Liver (tissue), 8 donors: ENCODE measurements at regions not wholly inside any gene's neighbourhood (a gene's known extent, or its start where the extent isn't known, plus 50 kb on each side); places are given as distances from the start of the nearest gene placed in this dataset.

Experiments
- DNase-seq: peaks from one replicate; pipeline ENCODE4 v3.0.0-alpha.2; 2017; ENCODE audit warnings: low spot score
- H3K27ac ChIP-seq, 2 donors: one replicate each; pipeline ENCODE4 v1.7.0; 2013; ENCODE audit warnings: inconsistent platforms in 2 of 2, low read length in 2 of 2, control low read depth in 1 of 2, low read depth in 1 of 2, mild to moderate bottlenecking in 1 of 2
- H3K27me3 ChIP-seq, 4 donors: one replicate each; pipeline versions ENCODE4 v1.6.1 to v1.7.0; 2013; ENCODE audit warnings: low read length in 3 of 4, inconsistent platforms in 1 of 4, mild to moderate bottlenecking in 1 of 4, moderate library complexity in 1 of 4; ENCODE audit not compliant: control insufficient read depth in 4 of 4, insufficient read depth in 4 of 4
- H3K36me3 ChIP-seq, 4 donors: one replicate each; pipeline versions ENCODE4 v1.6.1 to v1.7.0; 2013; ENCODE audit warnings: low read length in 3 of 4, mild to moderate bottlenecking in 3 of 4, low read depth in 1 of 4, moderate library complexity in 1 of 4; ENCODE audit not compliant: control insufficient read depth in 4 of 4, insufficient read depth in 3 of 4
- H3K4me1 ChIP-seq, 4 donors: one replicate each; pipeline versions ENCODE4 v1.6.1 to v1.7.0; 2013; ENCODE audit warnings: low read length in 3 of 4, mild to moderate bottlenecking in 3 of 4, moderate library complexity in 1 of 4; ENCODE audit not compliant: control insufficient read depth in 4 of 4, insufficient read depth in 4 of 4
- H3K4me3 ChIP-seq, 3 donors: one replicate each; pipeline versions ENCODE4 v1.6.1 to v1.7.0; 2013; ENCODE audit warnings: low read length in 3 of 3, control low read depth in 1 of 3, low read depth in 1 of 3, mild to moderate bottlenecking in 1 of 3
- H3K9ac ChIP-seq, 2 donors: one replicate each; pipeline ENCODE4 v1.7.0; 2013; ENCODE audit warnings: low read length in 2 of 2, mild to moderate bottlenecking in 2 of 2, moderate library complexity in 2 of 2, control low read depth in 1 of 2, low read depth in 1 of 2
- H3K9me3 ChIP-seq, 4 donors: one replicate each; pipeline versions ENCODE4 v1.6.1 to v1.7.0; 2013; ENCODE audit warnings: low read length in 3 of 4; ENCODE audit not compliant: control insufficient read depth in 4 of 4
- ATF3 ChIP-seq: IDR thresholded peaks from 2 replicates; pipeline ENCODE4 v1.6.1; 2016; ENCODE audit warnings: antibody characterized with exemption
- CTCF ChIP-seq: fragments of 150-350 bp; IDR thresholded peaks from 2 replicates; pipeline ENCODE4 v1.5.1; 2017; ENCODE audit warnings: improper control_type of control experiment, low read depth, low read length; ENCODE audit not compliant: missing input control
- EGR1 ChIP-seq, 2 donors: IDR thresholded peaks; 2 replicates each; pipeline ENCODE4 v1.6.1; 2016 to 2018; ENCODE audit warnings: antibody characterized with exemption in 2 of 2, low read depth in 2 of 2
- FOXA1 ChIP-seq: IDR thresholded peaks from 2 replicates; pipeline ENCODE4 v1.6.1; 2016; ENCODE audit warnings: antibody characterized with exemption
- FOXA2 ChIP-seq: IDR thresholded peaks from 2 replicates; pipeline ENCODE4 v1.6.1; 2016; ENCODE audit warnings: antibody characterized with exemption
- HNF4A ChIP-seq, 2 donors: conservative IDR thresholded peaks; 2 replicates each; pipeline ENCODE4 v1.6.1; 2016; ENCODE audit warnings: antibody characterized with exemption in 2 of 2, mild to moderate bottlenecking in 2 of 2
- HNF4G ChIP-seq: IDR thresholded peaks from 2 replicates; pipeline ENCODE4 v1.6.1; 2016; ENCODE audit warnings: antibody characterized with exemption
- JUND ChIP-seq, 2 donors: IDR thresholded peaks; 2 replicates each; pipeline ENCODE4 v1.6.1; 2016; ENCODE audit warnings: antibody characterized with exemption in 2 of 2
- MAX ChIP-seq: IDR thresholded peaks from 2 replicates; pipeline ENCODE4 v1.6.1; 2016; ENCODE audit warnings: antibody characterized with exemption
- NR2F2 ChIP-seq: IDR thresholded peaks from 2 replicates; pipeline ENCODE4 v1.6.1; 2016; ENCODE audit warnings: antibody characterized with exemption
- RAD21 ChIP-seq, 2 donors: IDR thresholded peaks; 2 replicates each; pipeline ENCODE4 v1.6.1; 2016; ENCODE audit warnings: antibody characterized with exemption in 2 of 2, mild to moderate bottlenecking in 2 of 2
- REST ChIP-seq: IDR thresholded peaks from 2 replicates; pipeline ENCODE4 v1.6.1; 2016; ENCODE audit warnings: antibody characterized with exemption, mild to moderate bottlenecking
- SP1 ChIP-seq: IDR thresholded peaks from 2 replicates; pipeline ENCODE4 v1.6.1; 2018; ENCODE audit warnings: antibody characterized with exemption, mild to moderate bottlenecking
- TAF1 ChIP-seq: conservative IDR thresholded peaks from 2 replicates; pipeline ENCODE4 v1.6.1; 2016; ENCODE audit warnings: antibody characterized with exemption, mild to moderate bottlenecking
- YY1 ChIP-seq: IDR thresholded peaks from 2 replicates; pipeline ENCODE4 v1.6.1; 2016; ENCODE audit warnings: antibody characterized with exemption, mild to moderate bottlenecking
- ZBTB33 ChIP-seq: IDR thresholded peaks from 2 replicates; pipeline ENCODE4 v1.6.1; 2016; ENCODE audit warnings: antibody characterized with exemption
- WGBS: extraction: QIAGEN DNeasy Blood & Tissue Kit; methylation state at CpG from one replicate; pipeline ENCODE4 v1.1.7; 2013; 5-methylcytosine and 5-hydroxymethylcytosine counted together
- donor health status: healthy.
- donor health status: healthy.
- donor health status: healthy.
- donor health status: healthy.
- donor health status: healthy.

- TF ChIP-seq EGR1 (IDR thresholded peaks at IDR 0.05; ENCODE audit: low read depth in 2 of 2): no peak
- no peak for TF ChIP-seq HNF4A (conservative IDR thresholded peaks at IDR 0.05)
- no peak overlapping the region for H3K27ac ChIP-seq
- no peak for DNase-seq
- H3K9me3 ChIP-seq: peaks cover 0 to 2% (median 0%) of the 10 kb centered on the region in 4 donors
- no peaks in the 10 kb centered on the region for H3K36me3 ChIP-seq
- 93% methylated on average over 3 of the region's 3 CpGs for WGBS
- H3K4me3 ChIP-seq: no peak overlapping the region
- no peak overlapping the region for H3K9ac ChIP-seq
- H3K4me1 ChIP-seq: no peaks in the 10 kb centered on the region
- no peaks in the 10 kb centered on the region for H3K27me3 ChIP-seq
These were observed 144.0 kb upstream of the NANOGP8 start for GRCh38 chr15:35229085-35229484.

GRCh38 chr15:35218215-35218614, 133.1 kb upstream of the NANOGP8 start:
- DNase-seq: no peak
- H3K27me3 ChIP-seq: no peaks in the 10 kb centered on the region
- WGBS: 78% methylated on average over 1 of the region's 1 CpG

GRCh38 chr15:35215093-35215492, 130.0 kb upstream of the NANOGP8 start:
- H3K4me3 ChIP-seq: no peak overlapping the region
- no peak for DNase-seq
- H3K27ac ChIP-seq: no peak overlapping the region
- no peaks in the 10 kb centered on the region for H3K27me3 ChIP-seq
- H3K36me3 ChIP-seq: peaks cover 0 to 1% (median 0%) of the 10 kb centered on the region in 4 donors
- TF ChIP-seq FOXA1 (no peak), TAF1 (no peak), SP1 (no peak), JUND (IDR thresholded peaks at IDR 0.05) (no peak)
- H3K4me1 ChIP-seq: peaks cover 0 to 16% (median 5%) of the 10 kb centered on the region in 4 donors
- no peak overlapping the region for H3K9ac ChIP-seq
- no peaks in the 10 kb centered on the region for H3K9me3 ChIP-seq

More at GRCh38 chr15:35218215-35218614, 133.1 kb upstream of the NANOGP8 start:
- Histone ChIP-seq H3K9me3 (no peaks in the 10 kb centered on the region), H3K4me3 (no peak overlapping the region), H3K4me1 (peaks cover 0 to 4% (median 0%) of the 10 kb centered on the region in 4 donors), H3K9ac (no peak overlapping the region), H3K27ac (no peak overlapping the region), H3K36me3 (peaks cover 0 to 1% (median 0%) of the 10 kb centered on the region in 4 donors)
- TF ChIP-seq RAD21 (IDR thresholded peaks at IDR 0.05) (no peak), HNF4A (conservative IDR thresholded peaks at IDR 0.05) (peak in 1 of 2 donors; percentile 62), NR2F2 (peak; percentile 26)

GRCh38 chr15:35211240-35211902, 126.3 kb upstream of the NANOGP8 start:
- no peak overlapping the region for H3K9ac ChIP-seq
- no peak for TF ChIP-seq ATF3
- no peak for TF ChIP-seq ZBTB33
- TF ChIP-seq CTCF: no peak
- TF ChIP-seq RAD21 (IDR thresholded peaks at IDR 0.05): no peak
- no peak for TF ChIP-seq HNF4G
- TF ChIP-seq MAX: no peak
- TF ChIP-seq REST: no peak
- TF ChIP-seq TAF1: no peak
- no peak for TF ChIP-seq JUND (IDR thresholded peaks at IDR 0.05)
- TF ChIP-seq FOXA2: no peak
- TF ChIP-seq YY1: no peak
- H3K4me1 ChIP-seq: peaks cover 0 to 29% (median 12%) of the 10 kb centered on the region in 4 donors
- H3K27me3 ChIP-seq: no peaks in the 10 kb centered on the region
- H3K27ac ChIP-seq: no peak overlapping the region
- H3K36me3 ChIP-seq: peaks cover 0 to 1% (median 0%) of the 10 kb centered on the region in 4 donors
- no peak overlapping the region for H3K4me3 ChIP-seq
- DNase-seq: no peak
- H3K9me3 ChIP-seq: no peaks in the 10 kb centered on the region
